ENCODE measurements at regions not wholly inside any gene's neighbourhood (a gene's known extent, or its start where the extent isn't known, plus 50 kb on each side); places are given as distances from the start of the nearest gene placed in this dataset.

- H3K4me1 ChIP-seq (ENCODE audit: control insufficient read depth in 1 of 2, insufficient read depth in 2 of 2, low read depth in 1 of 2, low read length in 1 of 2), result no peaks in the 10 kb centered on the region; a peak in 1 of 4 replicates
- no peak overlapping the region for H3K27ac ChIP-seq (ENCODE audit: low read depth in 2 of 2, low read length in 1 of 2)
- no peak overlapping the region for H2AFZ ChIP-seq (ENCODE audit: low read depth)
- H3K4me2 ChIP-seq, result no peak overlapping the region
- POLR2A ChIA-PET, result no interaction called here
- TF ChIP-seq SIN3A (IDR thresholded peaks at IDR 0.05; ENCODE audit: borderline replicate concordance, low read depth, low read length), result no peak
- no peak for TF ChIP-seq EP300 (IDR thresholded peaks at IDR 0.05; ENCODE audit: borderline replicate concordance in 1 of 2, low read depth in 1 of 2, low read length in 1 of 2)
- no peak for TF ChIP-seq TEAD4 (IDR thresholded peaks at IDR 0.05; ENCODE audit: borderline replicate concordance, insufficient read depth)
- TF ChIP-seq RFX5 (IDR thresholded peaks at IDR 0.05; ENCODE audit: low read length), result no peak
- no peak for TF ChIP-seq FOSL2 (IDR thresholded peaks at IDR 0.05; ENCODE audit: borderline replicate concordance, low read depth)
- no peak for TF ChIP-seq SMC3 (IDR thresholded peaks at IDR 0.05; ENCODE audit: low read depth, low read length)
- H3K4me3 ChIP-seq (ENCODE audit: low read depth in 2 of 2, low read length in 1 of 2), result no peak overlapping the region
- no peaks in the 10 kb centered on the region for H3K9me2 ChIP-seq
- no peak for DNase-seq
- 54% methylated on average over 4 of the region's 4 CpGs for WGBS (ENCODE audit: low lambda C conversion rate)
- no peaks in the 10 kb centered on the region for H3K36me3 ChIP-seq (replicated peaks in 1 of 2; ENCODE audit: control insufficient read depth in 1 of 2, insufficient read depth in 2 of 2, low read length in 1 of 2)
- H3F3A ChIP-seq (replicated peaks; ENCODE audit: insufficient read depth), result no peaks in the 10 kb centered on the region
- H3K9ac ChIP-seq, result no peak overlapping the region
- H3K27me3 ChIP-seq (ENCODE audit: insufficient read depth), result no peaks in the 10 kb centered on the region
- H3K9me3 ChIP-seq, result no peaks in the 10 kb centered on the region
- no peaks in the 10 kb centered on the region for H3K79me2 ChIP-seq (ENCODE audit: insufficient read depth)
- CTCF ChIA-PET, result no interaction called here
- H4K20me1 ChIP-seq (ENCODE audit: insufficient read depth), result no peaks in the 10 kb centered on the region
Measured at GRCh38 chr6:104548297-104548696, 311.4 kb downstream of the HACE1 start.

- ChIA-PET CTCF (interaction anchor here (1.6 kb wide), 1 partner anchor 16 kb away, joined by 10 read pairs; no protein-coding TSS in a partner anchor), POLR2A (no interaction called here)
- Histone ChIP-seq H3K4me1 (ENCODE audit: control insufficient read depth in 1 of 2, insufficient read depth in 2 of 2, low read depth in 1 of 2, low read length in 1 of 2) (no peaks in the 10 kb centered on the region; a peak in 1 of 4 replicates), H4K20me1 (ENCODE audit: insufficient read depth) (no peaks in the 10 kb centered on the region), H3K27ac (ENCODE audit: low read depth in 2 of 2, low read length in 1 of 2) (peak overlapping the region in 1 of 2 experiments; percentile 74; a peak in 2 of 4 replicates), H3K36me3 (replicated peaks in 1 of 2; ENCODE audit: control insufficient read depth in 1 of 2, insufficient read depth in 2 of 2, low read length in 1 of 2) (no peaks in the 10 kb centered on the region), H3K79me2 (ENCODE audit: insufficient read depth) (no peaks in the 10 kb centered on the region), H3F3A (replicated peaks; ENCODE audit: insufficient read depth) (peaks cover 4% of the 10 kb centered on the region), H3K9ac (no peak overlapping the region), H3K4me2 (no peak overlapping the region), H2AFZ (ENCODE audit: low read depth) (no peak overlapping the region), H3K27me3 (ENCODE audit: insufficient read depth) (no peaks in the 10 kb centered on the region), H3K4me3 (ENCODE audit: low read depth in 2 of 2, low read length in 1 of 2) (no peak overlapping the region), H3K9me2 (no peaks in the 10 kb centered on the region), H3K9me3 (no peaks in the 10 kb centered on the region)
- no peak for DNase-seq
- WGBS (ENCODE audit: low lambda C conversion rate), result 88% methylated on average over 1 of the region's 1 CpG
- no peak for TF ChIP-seq FOXM1 (IDR thresholded peaks at IDR 0.05; ENCODE audit: low read depth)
- TF ChIP-seq TCF12 (IDR thresholded peaks at IDR 0.05), result no peak
- TF ChIP-seq TEAD4 (IDR thresholded peaks at IDR 0.05; ENCODE audit: borderline replicate concordance, insufficient read depth), result no peak
- no peak for TF ChIP-seq FOSL2 (IDR thresholded peaks at IDR 0.05; ENCODE audit: borderline replicate concordance, low read depth)
- no peak for TF ChIP-seq POLR2AphosphoS5 (IDR thresholded peaks at IDR 0.05; ENCODE audit: low read depth, low read length)
- TF ChIP-seq MEF2A (IDR thresholded peaks at IDR 0.05; ENCODE audit: borderline replicate concordance, low read depth), result no peak
- TF ChIP-seq NFIC (IDR thresholded peaks at IDR 0.05; ENCODE audit: borderline replicate concordance), result no peak
- TF ChIP-seq FOXJ3 (CRISPR knock-in tag; IDR thresholded peaks at IDR 0.05), result no peak
- TF ChIP-seq EZH2phosphoT487 (IDR thresholded peaks at IDR 0.05; ENCODE audit: borderline replicate concordance, low read depth), result no peak
- no peak for TF ChIP-seq CHD2 (IDR thresholded peaks at IDR 0.05; ENCODE audit: low read length, partially characterized antibody)
- no peak for TF ChIP-seq GATA2 (CRISPR knock-in tag; IDR thresholded peaks at IDR 0.05)
- no peak for TF ChIP-seq RFX5 (IDR thresholded peaks at IDR 0.05; ENCODE audit: low read length)
- no peak for TF ChIP-seq ELF1 (IDR thresholded peaks at IDR 0.05)
Measured at GRCh38 chr6:104541411-104541810, 318.3 kb downstream of the HACE1 start.
